ENCODE measurements at regions not wholly inside any gene's neighbourhood (a gene's known extent, or its start where the extent isn't known, plus 50 kb on each side); places are given as distances from the start of the nearest gene placed in this dataset.

DNA sequence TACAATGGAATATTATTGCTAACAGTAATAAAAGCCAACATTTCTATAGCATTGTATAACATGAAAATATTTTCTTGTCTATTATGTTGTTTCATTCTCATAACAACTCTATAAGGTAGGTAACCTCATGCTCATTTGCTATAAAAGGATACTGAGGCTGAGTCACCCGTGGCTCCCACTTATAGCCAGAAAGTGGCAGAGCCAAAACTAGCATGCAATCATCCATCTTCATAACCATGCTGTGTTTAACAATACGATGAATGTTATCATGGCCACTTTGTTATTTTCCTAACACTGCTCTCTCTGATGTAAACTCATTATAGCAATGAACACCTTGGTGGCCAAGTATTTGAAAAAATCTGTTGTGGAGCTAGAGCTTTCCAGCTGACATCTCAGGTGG, 80.8 kb upstream of the JUN start:
- no peak for DNase-seq

- no peak for DNase-seq
These were observed 82.7 kb upstream of the JUN start for GRCh38 chr1:58866578-58866977.

- DNase-seq, result no peak
These were observed 85.9 kb upstream of the JUN start for GRCh38 chr1:58869638-58870297.

GRCh38 chr1:58870298-58870676, 86.4 kb upstream of the JUN start:
- no peak for DNase-seq

DNA sequence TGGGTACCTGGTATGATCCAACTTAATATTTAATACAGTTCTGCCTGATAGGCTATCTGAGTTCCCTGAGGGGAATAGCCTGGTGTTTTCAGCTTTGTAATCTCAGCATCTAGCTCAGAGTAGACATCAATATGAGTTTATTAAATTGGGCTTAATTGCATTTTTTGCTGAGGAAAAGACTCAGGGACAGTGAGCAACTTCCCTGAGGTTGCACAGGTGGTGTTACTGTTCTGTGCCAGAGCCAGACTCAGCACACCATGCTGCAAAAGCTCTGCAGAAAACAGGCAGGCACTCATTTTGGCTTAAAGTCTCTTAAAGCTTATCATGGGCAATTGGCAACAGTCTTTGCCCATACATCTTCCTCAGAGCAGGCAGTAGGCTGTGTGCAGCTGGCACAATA, 90.5 kb upstream of the JUN start:
- no peak for DNase-seq

DNA sequence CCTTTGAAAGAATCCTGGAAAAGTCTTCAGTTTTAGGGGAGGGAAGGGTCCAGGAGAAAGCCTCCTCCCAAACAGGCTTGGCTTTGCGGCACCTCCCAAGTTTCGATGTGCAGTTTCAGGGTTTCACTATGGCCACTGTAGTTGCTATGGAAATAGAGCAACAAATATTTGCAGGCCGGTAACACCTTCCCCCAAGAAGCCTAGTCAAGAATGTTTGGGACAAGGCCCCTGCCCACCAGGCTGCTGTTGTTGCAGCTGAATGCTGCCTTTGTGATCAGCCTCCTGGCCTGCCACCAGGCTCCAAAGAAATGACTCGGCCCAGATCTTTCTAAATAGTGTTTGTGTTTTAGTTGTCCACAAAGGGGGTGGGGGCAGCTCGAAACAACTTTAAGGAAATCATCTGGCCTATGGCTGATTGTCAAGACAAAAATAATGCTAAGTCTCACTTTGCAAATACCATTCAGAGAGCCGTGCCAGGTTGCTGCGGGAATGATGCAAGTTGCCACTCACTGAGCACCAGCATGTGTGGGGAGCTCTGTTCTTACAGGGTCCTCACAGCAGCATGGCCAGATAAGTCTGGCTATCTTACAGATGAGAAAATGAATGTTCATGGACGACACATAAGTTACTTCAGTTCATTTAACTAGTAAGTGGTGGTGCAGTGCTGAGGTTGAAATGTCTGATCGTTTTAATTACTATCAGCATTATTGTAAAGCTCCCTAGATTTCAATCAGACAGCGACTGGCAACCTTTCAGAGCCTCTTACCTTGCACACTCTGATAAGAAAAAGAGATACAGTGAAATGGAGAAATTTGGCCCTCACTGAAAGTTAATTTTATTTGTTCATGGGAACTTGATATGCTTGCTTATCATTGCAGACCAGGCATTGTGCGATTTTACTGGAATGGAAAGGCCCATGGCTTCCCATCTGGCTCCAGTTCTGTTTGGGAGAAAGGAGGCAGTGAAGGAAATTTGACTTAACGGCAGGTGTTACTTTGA, 91.2 kb upstream of the JUN start:
- no peak for DNase-seq

- DNase-seq, result no peak
These were observed 95.6 kb upstream of the JUN start for GRCh38 chr1:58879464-58879863.

- no peak for DNase-seq
These were observed 96.7 kb upstream of the JUN start for GRCh38 chr1:58880592-58880991.

DNA sequence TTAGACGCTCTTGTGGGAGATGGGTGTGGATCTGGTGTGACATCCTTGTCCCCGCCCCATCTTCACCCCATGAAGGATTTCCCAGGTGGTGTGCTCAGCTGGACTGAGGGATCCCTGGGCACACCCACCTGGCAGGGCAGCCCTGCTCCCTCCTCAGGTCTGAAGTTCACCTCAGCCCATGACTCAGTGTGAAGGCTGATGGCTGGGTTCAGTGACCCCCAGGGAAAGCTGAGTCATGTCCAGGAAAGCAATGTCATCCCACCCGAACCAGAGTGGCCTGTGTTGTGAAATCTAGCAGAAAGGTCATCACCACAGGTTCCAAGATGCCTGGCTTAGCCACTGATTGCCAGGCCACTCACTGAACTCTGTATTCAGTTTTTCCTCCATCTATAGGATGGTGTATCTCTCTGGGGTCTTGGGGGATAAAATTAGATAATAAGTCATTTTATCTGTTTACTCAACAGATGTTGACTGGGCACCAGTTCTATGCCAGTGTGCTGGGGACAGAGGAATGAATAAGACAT, 97.7 kb upstream of the JUN start:
- no peak for DNase-seq

DNA sequence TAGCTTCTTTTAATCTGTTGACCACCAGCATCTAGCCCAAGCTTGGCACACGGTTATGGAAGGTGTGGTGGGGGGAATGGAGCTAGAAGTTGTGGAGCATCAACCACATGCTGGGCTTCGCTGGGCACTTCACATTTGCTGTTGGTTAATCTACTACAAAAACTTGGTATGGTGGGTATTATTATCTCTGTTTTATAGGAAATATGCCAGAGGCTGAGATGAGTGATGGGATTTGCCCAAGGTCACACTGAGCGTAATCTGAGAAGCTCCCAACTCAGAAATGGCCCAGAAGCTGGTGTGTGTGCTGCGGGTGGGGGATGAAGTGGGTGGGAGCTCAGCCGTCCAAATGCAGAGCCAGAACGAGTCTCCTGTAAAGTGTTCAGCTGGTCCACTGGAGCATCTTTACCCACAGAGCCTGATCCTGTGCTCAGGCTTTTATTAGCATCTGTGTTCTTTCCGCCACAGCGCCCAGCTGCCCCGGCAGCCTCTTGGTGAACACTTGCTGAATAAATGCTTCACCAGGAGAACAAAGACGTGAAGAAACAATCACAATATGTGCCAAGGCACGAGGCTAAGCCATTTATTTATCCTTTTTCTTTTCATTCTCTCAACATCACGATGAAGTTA, 98.6 kb upstream of the JUN start:
- DNase-seq, result no peak

GRCh38 chr1:58883037-58883887, 99.4 kb upstream of the JUN start:
- DNase-seq, result no peak

GRCh38 chr1:58883888-58884482, 100.1 kb upstream of the JUN start:
- no peak for DNase-seq

- no peak for DNase-seq
These were observed 101.1 kb upstream of the JUN start for GRCh38 chr1:58884706-58885661.

DNA sequence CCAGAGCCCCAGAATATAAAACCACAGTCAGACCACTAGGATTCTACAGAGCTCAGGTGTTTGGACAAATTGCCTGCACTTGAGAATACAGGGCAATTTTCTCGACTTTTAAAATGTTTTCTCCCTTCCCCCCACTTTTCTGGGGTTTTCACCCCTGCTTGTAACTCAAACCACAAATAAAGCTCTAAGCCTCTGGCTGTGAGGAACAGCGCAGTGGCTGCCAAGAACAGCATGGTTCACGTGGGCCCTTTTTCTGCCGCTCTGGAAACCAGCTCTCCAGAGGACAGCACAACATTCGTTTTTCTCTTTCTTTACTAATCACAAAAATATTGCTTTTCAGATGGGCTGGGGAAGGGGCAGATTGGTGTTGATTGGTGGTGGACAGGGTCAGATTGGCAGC, 102.2 kb upstream of the JUN start:
- DNase-seq, result peak; percentile 12

GRCh38 chr1:58886611-58887010, 102.8 kb upstream of the JUN start:
- no peak for DNase-seq

DNA sequence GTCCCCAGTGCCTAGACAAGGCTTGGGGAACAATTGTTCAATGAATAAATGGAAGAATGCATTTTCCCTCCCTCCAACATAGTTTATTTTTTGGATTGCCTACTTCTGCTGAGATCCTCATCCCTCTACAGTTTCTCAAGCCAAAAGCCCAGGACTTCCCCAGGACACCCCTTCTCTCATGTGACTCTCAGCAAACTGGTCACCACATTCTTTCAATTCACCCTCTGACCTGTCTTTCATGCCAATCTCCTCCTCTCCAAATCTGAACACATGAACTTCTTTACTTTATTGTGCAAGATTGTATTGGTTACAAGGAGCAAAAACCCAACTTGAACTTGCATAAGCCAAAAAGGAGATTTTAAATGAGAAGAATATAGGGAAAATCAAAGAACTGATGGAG, 103.2 kb upstream of the JUN start:
- DNase-seq, result no peak

- DNase-seq, result no peak
These were observed 105.0 kb upstream of the JUN start for GRCh38 chr1:58888833-58889232.

DNA sequence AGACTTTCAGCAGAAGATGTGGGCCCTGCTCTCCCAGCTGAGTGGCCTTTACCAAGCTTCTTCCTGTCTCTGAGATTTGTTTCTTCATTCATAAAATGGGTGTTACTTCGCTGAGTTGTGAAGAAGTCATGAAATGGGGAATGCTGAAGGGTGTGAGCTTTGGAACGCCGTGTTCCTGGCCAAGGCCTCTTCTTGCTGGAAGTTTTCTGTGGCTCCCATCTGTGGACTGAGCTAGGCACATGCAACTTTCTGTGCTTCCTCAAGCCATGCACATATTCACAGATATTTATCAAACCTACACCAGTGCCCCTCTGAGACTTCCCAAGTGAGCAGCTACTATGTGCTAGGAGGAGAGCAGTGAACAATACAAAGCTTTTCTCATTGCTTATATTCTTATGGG, 106.3 kb upstream of the JUN start:
- no peak for DNase-seq

- no peak for DNase-seq
These were observed 106.8 kb upstream of the JUN start for GRCh38 chr1:58890609-58891008.

DNA sequence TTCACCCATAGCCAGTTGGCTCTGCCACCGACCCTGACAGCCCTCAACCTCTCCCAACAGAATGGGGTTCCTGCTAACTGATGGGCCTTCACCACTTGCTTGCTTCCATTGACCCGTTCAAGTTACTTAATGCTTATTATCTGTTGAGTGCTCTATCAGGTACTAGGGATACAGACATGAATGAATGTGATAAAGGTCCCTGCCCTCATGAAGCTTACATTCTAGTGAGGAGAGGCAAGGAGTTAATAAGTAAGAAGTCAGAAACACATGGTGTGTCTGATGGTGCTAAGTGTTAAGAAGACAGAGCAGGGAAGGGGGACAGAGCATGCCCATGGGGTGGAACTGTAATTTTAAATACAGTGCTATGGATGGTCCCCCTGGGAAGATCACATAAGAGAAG, 107.5 kb upstream of the JUN start:
- DNase-seq, result no peak

DNA sequence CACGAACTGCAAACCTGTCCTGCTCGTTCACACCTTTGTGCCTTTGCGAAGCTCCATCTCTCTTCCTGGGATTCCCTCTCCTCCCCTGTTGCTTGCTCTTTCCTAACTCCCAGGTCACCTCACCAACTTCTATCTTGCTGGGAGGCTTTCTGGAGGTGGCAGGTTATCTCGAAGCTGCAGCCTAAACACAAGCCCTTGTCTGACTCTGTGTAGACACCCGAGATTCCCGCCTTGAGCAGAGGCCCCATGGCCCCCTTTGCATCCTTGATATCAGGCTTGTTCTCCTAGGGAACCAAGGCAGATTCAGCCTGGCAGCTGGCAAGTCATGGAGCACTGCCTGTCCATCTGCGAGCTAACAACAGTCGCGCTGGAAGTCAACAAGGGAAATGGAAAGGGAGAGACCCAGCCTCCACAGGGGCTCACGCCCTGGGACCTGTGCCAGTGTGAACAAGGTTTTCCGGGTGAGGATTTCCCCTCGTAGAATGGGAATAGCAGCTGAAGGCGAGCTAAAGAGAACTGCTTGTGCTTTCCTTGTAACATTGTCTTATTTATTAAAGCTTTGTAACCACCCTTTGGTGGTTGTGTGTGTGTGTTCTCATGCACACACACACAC, 109.5 kb upstream of the JUN start:
- no peak for DNase-seq
